ENCODE measurements at regions not wholly inside any gene's neighbourhood (a gene's known extent, or its start where the extent isn't known, plus 50 kb on each side); places are given as distances from the start of the nearest gene placed in this dataset.

DNA sequence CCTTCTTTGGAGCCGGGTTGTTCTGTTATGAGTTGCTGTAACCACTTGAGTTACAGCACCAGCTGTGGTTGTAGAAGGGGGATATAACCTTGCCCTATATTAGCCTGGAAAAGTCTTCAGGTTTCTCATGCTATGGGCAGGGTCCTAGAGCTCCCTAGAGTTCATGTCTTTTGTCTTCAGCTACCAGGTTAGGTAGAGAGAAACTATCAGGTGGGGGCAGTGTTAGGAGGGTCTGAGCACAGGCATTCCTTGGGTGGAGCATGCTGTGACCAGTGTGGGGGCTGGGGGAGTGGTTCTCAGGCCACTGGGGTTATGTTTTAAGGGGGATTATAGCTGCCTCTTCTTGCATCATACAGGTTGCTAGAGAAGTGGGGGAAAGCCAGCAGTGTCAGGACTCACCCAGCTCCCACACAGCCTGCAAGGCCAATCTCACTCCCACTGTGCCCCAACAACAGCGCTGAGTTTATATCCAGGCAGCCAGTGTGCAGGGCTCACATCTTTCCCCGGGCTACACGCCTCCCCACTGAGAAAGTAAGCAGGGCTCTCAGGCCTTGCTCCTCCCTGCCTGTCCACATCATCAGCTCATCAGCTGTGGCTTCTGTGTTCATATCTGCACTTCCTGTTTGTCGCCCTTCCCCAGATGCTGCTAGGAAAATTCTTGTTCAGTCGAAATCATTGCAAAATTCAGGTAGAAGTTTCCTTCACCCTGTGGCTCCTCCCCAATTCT lies 133.8 kb upstream of the NRXN1 start:
- no peaks in the 10 kb centered on the region for H3K4me1 Mint-ChIP-seq (ENCODE audit: low read depth)
- H3K36me3 Mint-ChIP-seq (ENCODE audit: low read depth), result peaks cover 6% of the 10 kb centered on the region; the same call in 1 of the 2 replicates
- H3K4me3 Mint-ChIP-seq, result no peak overlapping the region
- no peak overlapping the region for H3K27ac Mint-ChIP-seq
- TF ChIP-seq CTCF (IDR thresholded peaks at IDR 0.05), result no peak
- peaks cover 41% of the 10 kb centered on the region for H3K9me3 Mint-ChIP-seq
- no peak for DNase-seq
- H3K27me3 Mint-ChIP-seq (ENCODE audit: insufficient read depth), result no peaks in the 10 kb centered on the region

DNA sequence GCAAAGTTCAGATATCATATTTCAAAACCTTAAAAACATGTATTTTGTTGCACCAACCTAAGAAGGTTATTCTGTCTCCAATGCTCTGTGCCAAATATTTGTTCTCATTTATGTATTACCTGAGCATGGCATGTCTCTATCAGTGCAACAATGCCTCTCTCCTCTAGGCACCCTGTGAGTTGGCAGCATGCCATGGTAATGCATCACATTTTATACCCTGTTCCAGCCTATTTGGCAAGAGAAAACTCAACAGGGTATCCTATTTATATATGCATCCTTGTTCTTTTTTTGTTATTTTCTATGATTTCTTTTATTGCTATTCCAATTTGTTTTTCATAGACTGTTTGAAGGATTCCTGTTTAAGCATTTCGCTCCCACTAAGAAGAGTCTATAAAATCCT lies 126.3 kb upstream of the NRXN1 start:
- H3K4me1 Mint-ChIP-seq (ENCODE audit: low read depth), result no peaks in the 10 kb centered on the region
- no peak overlapping the region for H3K27ac Mint-ChIP-seq
- no peaks in the 10 kb centered on the region; the same call in none of the 2 replicates for H3K9me3 Mint-ChIP-seq
- no peak overlapping the region for H3K4me3 Mint-ChIP-seq
- no peaks in the 10 kb centered on the region for H3K36me3 Mint-ChIP-seq (ENCODE audit: low read depth)
- H3K27me3 Mint-ChIP-seq (ENCODE audit: insufficient read depth), result no peaks in the 10 kb centered on the region; the same call in 1 of the 2 replicates
- DNase-seq, result no peak
- no peak for TF ChIP-seq CTCF (IDR thresholded peaks at IDR 0.05)

DNA sequence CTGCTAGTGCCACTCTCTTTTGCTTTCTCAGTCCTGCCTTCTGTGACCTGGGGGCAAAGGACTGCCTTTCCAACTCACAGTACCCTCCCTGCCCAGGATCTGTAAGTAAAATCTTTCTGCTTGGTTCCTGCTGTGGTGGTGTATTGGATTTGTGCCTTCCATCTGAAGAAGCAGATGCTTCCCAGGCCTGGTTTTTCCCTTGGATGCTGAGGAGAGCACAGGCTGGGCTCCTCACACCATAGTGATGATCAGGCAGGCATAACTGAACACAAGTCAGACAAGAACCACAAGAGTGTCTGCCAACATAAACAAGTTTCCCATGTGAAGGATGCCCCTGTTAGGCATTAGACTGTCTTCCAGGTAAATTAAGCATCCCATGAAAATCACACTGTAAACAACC lies 121.3 kb upstream of the NRXN1 start:
- peaks cover 12% of the 10 kb centered on the region for H3K9me3 Mint-ChIP-seq
- no peak for TF ChIP-seq CTCF (IDR thresholded peaks at IDR 0.05)
- H3K4me1 Mint-ChIP-seq (ENCODE audit: low read depth), result no peaks in the 10 kb centered on the region
- H3K36me3 Mint-ChIP-seq (ENCODE audit: low read depth), result 0 out of 2 replicates have a peak, but pooled peaks cover 6% of the 10 kb centered on the region
- DNase-seq, result no peak
- H3K27ac Mint-ChIP-seq, result no peak overlapping the region
- H3K4me3 Mint-ChIP-seq, result no peak overlapping the region
- no peaks in the 10 kb centered on the region; the same call in 1 of the 2 replicates for H3K27me3 Mint-ChIP-seq (ENCODE audit: insufficient read depth)

DNA sequence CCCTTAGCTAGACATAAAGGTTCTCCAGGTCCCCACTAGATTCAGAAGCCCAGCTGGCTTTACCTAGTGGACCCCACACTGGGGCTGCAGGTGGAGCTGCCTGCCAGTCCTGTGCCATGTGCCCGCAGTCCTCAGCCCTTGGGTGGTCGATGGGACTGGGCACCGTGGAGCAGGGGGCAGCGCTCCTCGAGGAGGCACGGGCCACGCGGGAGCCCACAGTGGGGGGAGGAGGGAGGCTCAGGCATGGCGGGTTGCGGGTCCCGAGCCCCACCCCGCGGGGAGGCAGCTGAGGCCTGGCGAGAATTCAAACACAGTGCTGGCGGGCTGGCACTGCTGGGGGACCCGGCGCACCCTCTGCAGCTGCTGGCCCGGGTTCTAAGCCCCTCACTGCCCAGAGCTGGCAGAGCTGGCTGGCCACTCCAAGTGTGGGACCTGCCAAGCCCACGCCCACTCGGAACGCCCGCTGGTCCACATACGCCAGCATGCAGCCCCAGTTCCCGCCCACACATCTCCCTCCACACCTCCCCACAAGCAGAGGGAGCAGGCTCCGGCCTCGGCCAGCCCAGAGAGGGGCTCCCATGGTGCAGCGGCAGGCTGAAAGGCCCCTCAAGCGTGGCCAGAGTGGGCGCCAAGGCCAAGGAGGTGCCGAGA lies 119.7 kb upstream of the NRXN1 start:
- Mint-ChIP-seq H3K27ac (no peak overlapping the region), H3K4me1 (ENCODE audit: low read depth) (no peaks in the 10 kb centered on the region), H3K9me3 (peaks cover 12% of the 10 kb centered on the region), H3K4me3 (no peak overlapping the region), H3K27me3 (ENCODE audit: insufficient read depth) (no peaks in the 10 kb centered on the region; the same call in 1 of the 2 replicates), H3K36me3 (ENCODE audit: low read depth) (0 out of 2 replicates have a peak, but pooled peaks cover 6% of the 10 kb centered on the region)
- no peak for TF ChIP-seq CTCF (IDR thresholded peaks at IDR 0.05)
- DNase-seq, result no peak

DNA sequence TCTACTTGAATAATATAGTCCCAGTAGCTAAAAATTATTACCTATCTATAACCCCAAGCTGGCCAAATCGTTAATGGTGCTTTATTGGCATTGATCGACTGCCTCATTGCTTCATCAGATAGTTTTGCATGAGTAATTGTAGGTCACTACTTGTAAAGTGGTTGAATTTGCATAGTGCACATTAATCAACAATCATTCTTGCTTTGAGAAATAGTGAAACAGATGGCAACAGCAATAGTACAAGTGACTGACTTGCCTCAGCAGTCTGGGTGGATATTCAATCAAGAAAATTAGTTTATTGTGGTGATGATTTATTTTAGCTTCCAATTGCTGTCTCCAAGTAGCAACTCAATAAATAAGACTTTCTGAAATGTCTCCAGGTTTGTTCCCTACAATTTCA lies 117.8 kb upstream of the NRXN1 start:
- H3K4me1 Mint-ChIP-seq (ENCODE audit: low read depth), result no peaks in the 10 kb centered on the region
- H3K4me3 Mint-ChIP-seq, result no peak overlapping the region
- no peaks in the 10 kb centered on the region; the same call in 1 of the 2 replicates for H3K27me3 Mint-ChIP-seq (ENCODE audit: insufficient read depth)
- peaks cover 12% of the 10 kb centered on the region for H3K9me3 Mint-ChIP-seq
- H3K27ac Mint-ChIP-seq, result no peak overlapping the region
- no peak for DNase-seq
- no peak for TF ChIP-seq CTCF (IDR thresholded peaks at IDR 0.05)
- H3K36me3 Mint-ChIP-seq (ENCODE audit: low read depth), result 0 out of 2 replicates have a peak, but pooled peaks cover 6% of the 10 kb centered on the region

Measured in HFFc6 (cell line).